HuH-7 (cell line): ENCODE measurements at regions not wholly inside any gene's neighbourhood (a gene's known extent, or its start where the extent isn't known, plus 50 kb on each side); places are given as distances from the start of the nearest gene placed in this dataset.
"Not testable (repeated sequence)": the region's sequence is repeated elsewhere in the genome, so short reads cannot be mapped to it uniquely, and the experiment has no call there.

Experiments used
- DNase-seq: peaks from one replicate; pipeline ENCODE4 v3.0.0; 2011; ENCODE audit warnings: low spot score

GRCh38 chr17:71548540-71549190 lies 572.2 kb upstream of the SOX9 start:
- DNase-seq: no peak

- DNase-seq: no peak
These were observed 570.1 kb upstream of the SOX9 start for GRCh38 chr17:71550675-71551074.

GRCh38 chr17:71553381-71553780 lies 567.4 kb upstream of the SOX9 start:
- DNase-seq: no peak

- no peak for DNase-seq
These were observed 561.9 kb upstream of the SOX9 start for GRCh38 chr17:71558901-71559300.

- DNase-seq: no peak
These were observed 548.5 kb upstream of the SOX9 start for GRCh38 chr17:71572343-71572742.

- DNase-seq: no peak
These were observed 542.4 kb upstream of the SOX9 start for GRCh38 chr17:71578446-71578845.

- DNase-seq: no peak
These were observed 540.6 kb upstream of the SOX9 start for GRCh38 chr17:71580220-71580619.

- DNase-seq: no peak
These were observed 535.3 kb upstream of the SOX9 start for GRCh38 chr17:71585540-71585939.

- DNase-seq: no peak
These were observed 528.4 kb upstream of the SOX9 start for GRCh38 chr17:71592431-71592830.

GRCh38 chr17:71593078-71593477 lies 527.7 kb upstream of the SOX9 start:
- peak; percentile 2 for DNase-seq

GRCh38 chr17:71599583-71599982 lies 521.2 kb upstream of the SOX9 start:
- not testable (repeated sequence) for DNase-seq

GRCh38 chr17:71600137-71600789 lies 520.6 kb upstream of the SOX9 start:
- DNase-seq: no peak

GRCh38 chr17:71601894-71602504 lies 518.8 kb upstream of the SOX9 start:
- no peak for DNase-seq

- DNase-seq: no peak
These were observed 506.8 kb upstream of the SOX9 start for GRCh38 chr17:71613996-71614395.

GRCh38 chr17:71615820-71616219 lies 505.0 kb upstream of the SOX9 start:
- DNase-seq: no peak

GRCh38 chr17:71617767-71618166 lies 503.1 kb upstream of the SOX9 start:
- not testable (repeated sequence) for DNase-seq

GRCh38 chr17:71625330-71625729 lies 495.5 kb upstream of the SOX9 start:
- DNase-seq: no peak

GRCh38 chr17:71628306-71628705 lies 492.5 kb upstream of the SOX9 start:
- DNase-seq: no peak

GRCh38 chr17:71631483-71631882 lies 489.3 kb upstream of the SOX9 start:
- no peak for DNase-seq

GRCh38 chr17:71632328-71632727 lies 488.5 kb upstream of the SOX9 start:
- DNase-seq: no peak

GRCh38 chr17:71633391-71633849 lies 487.4 kb upstream of the SOX9 start:
- DNase-seq: no peak

GRCh38 chr17:71634376-71634775 lies 486.4 kb upstream of the SOX9 start:
- DNase-seq: no peak

- DNase-seq: no peak
These were observed 485.6 kb upstream of the SOX9 start for GRCh38 chr17:71635187-71635586.
